ENCODE measurements at regions not wholly inside any gene's neighbourhood (a gene's known extent, or its start where the extent isn't known, plus 50 kb on each side); places are given as distances from the start of the nearest gene placed in this dataset.
"Not testable (repeated sequence)": the region's sequence is repeated elsewhere in the genome, so short reads cannot be mapped to it uniquely, and the experiment has no call there.

DNA sequence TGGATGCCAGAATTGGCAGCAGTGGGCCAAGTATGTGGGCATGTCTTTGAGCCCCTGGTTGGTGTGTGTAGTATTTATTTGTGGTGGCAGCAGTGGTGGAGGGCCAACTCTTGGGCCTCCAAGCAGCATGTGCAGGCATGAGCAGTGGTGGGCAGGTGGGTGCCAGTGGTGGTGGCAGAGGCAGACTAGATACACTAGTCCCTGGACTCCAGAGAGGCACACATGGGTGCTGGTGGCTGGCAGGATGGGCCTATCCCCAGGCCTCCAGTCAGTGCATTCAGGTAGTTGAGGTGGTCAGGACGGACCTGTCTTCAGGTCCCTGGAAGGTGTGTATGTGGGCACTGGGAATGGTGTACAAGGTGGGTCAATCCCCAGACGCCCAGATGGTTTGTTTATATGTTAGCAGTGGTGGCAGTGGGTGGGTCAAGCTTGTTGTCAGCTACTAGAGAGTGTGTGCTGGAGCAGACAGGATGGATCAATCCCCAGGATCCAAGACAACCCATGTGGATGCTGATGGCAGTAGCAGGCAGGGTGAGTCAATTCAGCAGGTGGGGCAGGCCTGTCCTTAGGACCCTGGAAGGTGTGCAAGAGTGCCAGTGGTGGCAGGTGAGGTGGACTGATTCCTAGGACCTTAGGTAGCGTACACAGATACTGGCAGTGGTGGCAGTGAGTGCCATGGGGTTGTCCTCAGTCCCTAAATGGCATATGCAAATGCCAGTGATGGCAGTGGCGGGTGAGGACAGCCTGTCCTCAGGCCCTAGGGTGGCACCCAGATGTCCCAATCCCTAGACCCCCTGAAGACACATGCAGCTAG, 294.3 kb downstream of the RPS24 start:
- DNase-seq = no peak

DNA sequence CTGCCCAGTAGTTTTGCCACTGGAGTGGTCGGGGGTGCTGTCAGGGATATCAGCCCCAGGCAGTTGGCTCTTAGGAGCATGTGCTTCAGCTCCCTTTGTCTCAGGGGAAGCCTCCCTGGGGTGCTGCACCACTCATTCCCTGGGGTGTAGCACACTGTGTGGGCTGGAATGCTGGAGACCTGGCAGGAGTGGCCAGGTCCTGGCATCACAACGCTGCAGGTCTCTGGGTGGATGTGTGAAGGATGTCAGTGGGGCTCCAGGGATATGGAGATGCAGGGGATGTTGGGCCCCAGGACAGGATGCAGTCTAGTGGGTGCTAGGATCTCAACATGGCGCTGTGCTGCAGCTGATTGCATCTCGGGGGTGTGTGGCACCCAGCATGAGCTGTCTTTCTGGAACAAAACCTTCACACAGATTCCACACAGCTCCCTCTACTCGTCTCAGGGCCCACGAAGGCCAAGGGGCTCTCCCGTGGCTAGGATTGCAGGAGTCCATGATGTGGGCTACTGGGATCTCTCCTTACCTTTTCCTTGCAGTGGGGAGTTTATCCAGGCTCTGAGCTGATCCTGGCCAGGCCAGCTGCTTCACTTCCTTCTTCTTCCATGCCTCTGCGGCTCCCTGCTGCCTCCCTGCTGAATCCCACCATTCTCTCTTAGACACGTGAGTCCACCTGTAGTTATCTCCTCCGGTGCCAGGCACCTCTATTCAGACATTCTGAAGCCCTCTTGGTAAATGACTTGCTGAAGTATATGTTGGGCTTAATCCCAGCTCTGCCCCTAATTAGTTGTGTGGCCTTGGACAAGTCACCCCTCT, 295.1 kb downstream of the RPS24 start:
- DNase-seq = no peak

DNA sequence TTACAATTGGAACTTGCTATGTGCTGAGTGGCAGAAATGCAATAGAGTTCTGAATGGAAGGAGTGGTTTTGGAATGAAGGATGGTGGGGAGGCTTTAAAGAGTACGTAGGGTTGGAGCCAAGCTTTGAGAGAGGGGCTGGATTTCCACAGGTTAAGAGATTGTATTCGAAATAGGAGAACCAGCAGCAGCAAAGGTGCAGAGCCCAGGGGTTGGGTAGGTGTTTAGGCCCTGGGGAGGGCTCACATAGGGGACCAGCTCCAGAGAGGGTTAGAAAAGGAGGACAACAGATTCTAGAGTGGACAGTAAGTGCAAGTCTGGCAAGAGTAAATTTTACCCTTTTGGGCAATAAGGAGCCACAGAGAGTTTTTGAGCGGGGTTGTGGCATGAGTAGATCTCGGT, 297.2 kb downstream of the RPS24 start:
- DNase-seq = no peak

DNA sequence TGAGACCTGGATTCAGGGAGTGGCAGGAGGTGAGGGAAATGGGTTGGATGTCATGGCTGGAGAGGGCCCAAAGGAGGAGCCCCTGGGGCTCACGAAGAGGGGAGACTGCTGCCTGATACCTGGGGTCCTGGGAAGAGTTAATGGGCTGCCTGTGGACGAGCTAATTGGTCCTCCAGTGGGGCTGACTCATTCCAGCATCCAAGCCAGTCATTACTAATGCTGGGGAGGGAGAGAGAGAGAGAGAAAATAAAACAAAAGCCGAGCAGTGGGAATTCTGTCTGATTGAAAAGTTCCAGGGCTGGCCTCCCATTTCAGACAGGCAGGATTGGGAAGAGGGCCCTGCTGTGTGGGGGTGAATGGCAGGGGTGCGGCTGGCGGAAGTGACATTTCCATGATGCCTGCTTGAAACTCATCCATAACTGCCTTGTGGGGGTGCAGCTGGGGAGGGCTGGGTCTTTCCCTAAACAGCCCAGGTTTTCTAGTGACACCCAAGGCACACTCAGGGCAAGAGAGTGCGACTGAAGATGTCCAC, 297.8 kb downstream of the RPS24 start:
- DNase-seq = no peak

DNA sequence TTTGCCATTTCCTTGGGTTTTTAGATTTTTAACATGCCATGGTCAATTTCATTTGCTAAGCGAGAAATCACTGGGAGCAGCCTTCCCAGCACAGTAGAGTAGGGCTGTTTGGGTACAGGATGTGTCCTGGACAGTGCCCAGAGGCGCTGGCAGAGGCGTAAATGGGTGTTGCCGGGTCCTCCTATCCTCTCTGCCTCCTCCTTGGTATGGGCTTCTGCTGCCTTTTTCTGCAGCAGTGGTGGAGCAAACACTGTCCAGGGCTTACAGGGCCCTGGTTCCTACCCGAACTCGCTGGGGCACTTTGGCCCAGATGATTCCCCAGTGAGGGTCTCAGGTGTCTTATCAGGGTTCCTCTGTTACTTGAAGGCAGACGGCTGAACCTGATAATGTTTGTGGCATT, 298.3 kb downstream of the RPS24 start:
- DNase-seq = no peak

DNA sequence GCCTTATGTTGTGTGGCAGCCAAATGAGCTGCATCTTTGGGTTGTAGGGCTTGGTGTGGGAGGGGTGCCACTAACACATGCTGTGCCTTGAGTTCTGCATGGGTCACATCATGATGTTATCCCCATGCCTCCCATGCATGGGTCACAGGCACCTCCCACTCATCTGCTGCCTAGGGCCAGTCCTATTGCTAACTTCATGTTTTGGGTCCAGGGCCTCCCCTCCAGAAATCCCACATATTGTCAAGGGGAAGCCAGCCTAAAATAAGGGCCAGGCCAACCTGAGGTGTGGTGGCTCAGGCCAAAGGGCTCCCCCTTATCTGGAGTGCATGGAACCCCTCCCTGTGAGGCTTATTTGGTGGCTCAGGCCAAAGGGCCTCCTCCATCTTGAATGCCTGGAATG, 299.0 kb downstream of the RPS24 start:
- no peak for DNase-seq

DNA sequence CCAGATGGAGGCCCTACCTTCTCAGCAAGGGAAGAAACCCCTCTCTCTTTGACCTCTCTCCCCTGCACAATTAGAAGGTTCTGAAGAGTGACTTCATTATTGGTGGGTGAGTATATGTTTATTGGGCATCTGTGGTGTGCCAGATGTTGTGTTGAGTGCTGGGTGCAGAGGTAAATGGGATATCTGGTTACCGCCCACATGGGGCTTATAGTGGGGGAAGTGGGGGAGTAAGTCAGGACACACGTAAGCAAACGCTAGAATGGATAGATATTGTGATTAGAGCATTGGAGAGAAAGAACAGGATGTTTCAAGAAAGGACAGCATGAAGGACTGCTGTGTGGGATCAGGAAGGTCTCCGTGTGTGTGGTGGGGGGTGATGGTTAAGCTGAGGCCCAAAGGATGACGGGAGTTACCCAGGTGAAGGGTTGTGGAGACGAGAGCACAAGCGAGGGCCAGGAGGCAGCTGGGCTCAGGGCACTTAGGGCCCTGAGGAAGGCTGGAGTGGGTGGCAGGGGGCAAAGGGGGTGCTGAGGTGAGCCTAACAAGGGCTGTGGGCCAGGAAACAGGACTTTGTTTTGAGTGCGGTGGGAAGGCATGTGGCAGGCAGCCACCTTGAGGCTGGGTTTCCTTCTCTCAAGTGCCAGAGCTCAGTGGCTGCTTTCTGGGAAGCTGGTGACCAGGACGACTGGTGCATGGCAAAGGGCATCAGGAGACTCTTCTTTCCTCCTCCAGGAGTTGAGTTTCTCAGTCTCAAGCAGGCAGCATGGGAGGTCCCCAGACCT, 299.9 kb downstream of the RPS24 start:
- DNase-seq = no peak

DNA sequence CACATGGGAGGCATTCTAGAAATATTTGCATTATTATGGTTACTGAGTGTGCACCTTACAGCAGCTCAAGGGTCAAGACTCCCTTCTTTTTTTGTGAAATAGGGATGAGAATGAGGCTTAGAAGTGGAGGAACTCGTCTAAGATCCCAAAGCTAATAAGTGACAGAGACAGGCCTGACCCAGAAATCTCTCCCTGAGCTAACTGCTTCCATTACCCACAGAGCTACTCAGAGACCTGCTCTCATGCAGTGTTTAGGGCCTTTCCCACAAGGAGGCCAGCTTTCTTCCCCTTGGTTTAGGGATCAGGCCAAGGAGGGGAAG, 301.7 kb downstream of the RPS24 start:
- DNase-seq = no peak

DNA sequence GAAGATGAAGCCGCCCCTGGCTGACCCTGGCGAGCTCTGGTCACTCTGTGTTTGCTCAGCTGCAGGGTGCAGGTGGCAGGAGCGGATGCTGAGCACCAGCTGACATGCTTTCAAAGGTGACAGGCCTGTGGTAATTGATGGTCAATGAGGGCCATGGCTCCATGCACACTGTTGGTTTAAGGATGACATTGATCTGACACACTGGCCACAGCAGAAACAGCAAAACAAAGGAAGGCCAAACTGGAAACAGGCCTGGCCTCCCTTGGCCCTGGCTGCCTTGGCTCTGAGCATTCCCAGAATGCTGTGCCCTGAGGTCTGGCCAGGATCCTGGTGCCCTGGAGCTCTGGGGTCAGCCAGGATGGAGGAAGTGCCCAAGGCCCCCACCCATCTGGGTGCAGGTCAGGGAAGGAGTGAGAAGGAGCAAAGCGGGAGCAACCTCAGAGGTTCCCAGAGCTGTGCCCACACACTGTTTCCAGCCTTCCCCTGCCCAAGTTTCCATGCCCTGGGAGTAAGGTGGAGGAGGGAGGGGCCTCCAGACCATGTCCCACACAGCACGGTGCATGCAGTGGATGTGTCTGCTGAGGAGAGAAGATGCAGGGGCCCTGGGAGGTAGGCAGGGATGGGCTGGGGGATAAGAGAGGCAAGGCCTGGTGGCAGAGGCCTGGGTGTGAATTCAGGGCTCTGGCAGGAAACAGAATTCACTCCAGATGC, 302.2 kb downstream of the RPS24 start:
- no peak for DNase-seq

DNA sequence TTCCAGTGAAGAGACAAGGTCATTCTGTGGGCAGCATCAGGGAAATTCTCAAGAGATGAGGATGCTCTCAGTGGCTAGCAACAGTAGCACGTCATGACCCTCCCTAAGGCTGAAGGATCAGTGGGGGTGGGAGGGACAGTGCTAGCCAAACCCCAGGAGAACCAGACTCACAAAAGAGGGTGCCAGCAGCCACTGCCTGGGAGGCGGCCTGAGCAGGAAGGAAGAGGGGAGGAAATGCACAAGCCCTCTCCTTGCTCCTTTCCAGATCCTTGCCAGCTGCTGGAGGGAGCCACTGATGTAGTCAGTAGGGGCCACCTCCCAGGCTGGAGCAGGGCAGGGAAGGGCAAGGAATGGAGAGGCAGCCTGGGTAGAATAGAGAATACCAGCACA, 302.7 kb downstream of the RPS24 start:
- DNase-seq = no peak

DNA sequence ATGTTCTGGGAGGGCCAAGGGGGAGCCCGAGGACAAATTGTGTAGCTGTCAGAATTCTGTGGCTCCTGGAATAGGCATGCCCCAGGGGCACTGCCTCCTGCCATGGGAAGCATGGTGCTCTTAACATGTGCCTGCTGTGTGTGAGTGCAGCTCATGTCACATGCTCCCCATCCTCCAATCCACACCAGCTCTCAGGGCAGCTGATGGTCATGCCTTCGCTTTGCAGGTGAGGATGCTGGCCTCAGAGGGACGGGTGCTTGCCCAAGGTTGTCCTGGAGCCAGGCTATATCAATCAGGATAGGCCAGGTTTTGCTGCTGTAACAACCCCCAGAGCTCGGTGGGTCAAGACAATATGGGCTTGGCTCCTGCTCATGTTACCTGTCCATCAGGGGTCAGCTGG, 303.4 kb downstream of the RPS24 start:
- DNase-seq = no peak

DNA sequence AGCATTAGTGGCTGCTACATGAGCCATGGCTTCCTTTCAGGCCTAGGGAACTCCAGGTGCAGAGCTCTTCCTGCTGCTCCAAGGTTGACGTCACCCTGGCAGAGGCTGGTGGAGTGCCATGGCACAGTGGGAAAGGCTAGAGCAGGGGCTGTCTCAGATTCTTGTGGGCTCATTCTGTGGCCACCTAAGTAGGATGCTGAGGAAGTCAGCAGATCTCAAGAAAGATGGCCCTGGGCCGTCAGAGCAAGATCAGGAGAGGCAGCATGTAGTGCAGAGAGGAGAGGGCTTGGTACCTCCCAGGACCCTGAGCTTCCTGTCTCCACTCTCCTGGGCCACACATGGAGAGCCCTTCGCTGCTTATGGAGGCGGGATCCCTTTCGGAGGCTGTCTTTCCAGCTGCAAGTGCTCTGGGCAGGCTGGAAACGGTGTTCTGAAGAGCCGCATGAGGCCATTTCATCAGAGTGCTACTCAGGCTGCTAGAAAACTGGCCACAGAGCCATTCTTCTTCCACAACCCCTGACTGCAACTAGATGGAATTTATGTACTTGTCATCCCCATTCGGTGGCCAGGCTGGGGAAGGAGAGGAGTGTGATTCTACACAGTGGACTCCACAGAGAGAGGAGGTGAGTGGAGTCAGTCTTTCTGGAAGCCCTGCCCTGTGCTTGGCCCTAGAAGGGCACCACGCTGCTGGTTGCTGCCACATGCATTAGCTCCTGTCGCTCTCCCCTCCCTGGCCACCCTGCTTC, 304.2 kb downstream of the RPS24 start:
- no peak for DNase-seq

DNA sequence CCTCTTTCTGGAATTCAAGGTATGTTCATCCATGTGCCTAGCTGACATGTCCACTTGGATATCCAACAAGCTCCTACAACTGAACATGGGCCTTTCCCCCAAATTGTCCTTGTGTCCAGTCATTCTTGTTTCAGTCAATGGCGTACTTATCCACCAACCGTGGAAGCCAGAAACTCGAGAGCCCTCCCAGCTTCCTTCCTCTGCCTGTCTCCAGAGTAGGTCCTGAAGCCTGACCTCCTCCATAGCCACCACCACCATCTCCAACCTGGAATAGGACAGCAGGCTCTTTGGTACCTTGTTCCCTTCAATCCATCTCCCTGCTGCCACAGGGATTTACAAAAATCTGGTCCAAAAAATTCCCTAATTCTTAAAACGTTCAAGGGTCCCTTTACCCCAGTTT, 305.1 kb downstream of the RPS24 start:
- DNase-seq = no peak

DNA sequence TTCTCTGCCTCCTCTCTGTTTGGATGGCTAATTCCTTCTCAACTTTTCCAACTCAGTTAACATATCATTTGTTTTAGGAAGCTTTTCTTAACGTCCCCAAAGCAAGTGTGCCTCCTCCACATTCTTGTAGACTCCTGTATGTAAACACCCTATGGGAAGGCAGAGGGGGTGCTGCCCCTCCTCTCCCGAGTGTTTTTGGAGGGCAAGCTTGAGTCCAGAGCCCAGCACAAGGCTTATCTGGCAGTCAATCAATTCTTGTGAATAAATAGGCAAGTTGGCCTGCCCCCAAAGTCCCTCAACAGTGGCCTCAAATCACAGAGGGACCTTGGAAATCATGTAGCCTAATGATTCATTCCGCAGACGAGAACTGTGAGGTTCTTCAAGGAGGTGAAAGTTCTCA, 305.6 kb downstream of the RPS24 start:
- DNase-seq = no peak

DNA sequence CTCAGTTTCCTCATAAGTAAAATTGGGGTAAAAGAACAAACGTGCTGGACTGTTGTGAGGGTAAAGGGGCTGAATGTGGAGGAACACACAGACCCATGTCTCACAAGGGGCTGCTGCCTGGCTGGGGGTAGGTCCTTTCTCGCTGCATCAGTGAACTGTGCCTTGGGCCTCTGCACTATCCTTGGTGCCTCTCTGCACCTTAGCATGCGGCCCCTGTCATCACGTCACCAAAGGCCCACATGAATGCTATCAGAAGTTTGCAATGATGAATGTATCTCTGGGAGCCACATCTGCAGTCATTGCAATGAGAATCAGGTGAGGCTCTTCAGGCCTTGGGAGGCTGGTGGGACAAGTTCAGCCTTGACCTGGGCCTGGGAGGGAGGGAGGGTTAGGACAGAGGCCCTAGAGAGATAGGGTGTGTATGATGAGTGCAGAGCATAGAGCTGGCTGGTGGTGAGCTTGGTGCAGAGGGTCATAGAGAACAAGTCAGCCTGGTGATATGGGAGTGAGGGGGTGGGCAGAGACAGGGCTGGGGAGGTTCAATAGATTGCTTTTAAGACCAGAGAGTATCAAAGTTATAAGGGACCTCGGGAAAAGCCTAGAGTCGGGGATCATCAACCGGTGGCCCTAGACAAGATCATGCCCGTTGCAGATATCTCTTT, 308.4 kb downstream of the RPS24 start:
- no peak for DNase-seq

DNA sequence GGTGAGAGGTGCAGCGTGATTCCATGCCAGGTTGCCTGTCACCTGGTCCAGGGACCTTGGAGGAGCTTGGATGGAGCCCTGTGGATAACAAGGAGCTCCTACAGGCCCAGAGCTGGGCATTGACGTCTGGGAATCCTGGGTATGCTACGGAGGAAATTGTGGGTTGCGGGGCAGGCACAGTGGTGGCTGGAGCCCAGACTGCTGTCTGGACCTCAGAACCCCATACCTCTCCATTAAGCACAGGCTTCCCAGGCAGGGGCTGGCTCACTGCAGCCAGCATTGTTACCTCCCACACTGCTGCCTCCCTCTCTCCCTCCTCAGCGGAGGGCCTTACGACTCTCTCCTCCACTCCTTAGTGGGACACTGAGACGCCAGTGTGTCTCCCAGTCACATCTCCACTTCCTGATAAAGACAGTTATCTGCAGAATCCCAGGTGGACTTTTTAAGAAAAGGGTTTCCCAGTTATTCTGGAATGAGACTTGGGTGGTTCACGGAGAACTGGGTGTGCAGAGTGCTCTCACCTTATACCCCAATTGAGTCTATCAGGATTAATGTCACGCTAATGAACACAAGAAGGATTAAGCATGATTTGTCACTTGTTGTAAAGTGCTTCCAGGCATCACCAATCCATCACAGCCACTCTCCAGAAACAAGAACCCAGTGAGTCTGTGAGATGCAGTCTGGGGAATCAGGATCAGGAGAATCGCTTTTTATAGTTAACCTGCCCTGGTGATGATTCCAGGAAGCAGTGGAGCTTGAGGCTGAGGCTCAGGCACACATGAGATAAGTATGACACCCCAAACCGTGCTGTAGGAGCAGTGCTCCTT, 309.4 kb downstream of the RPS24 start:
- DNase-seq = no peak

DNA sequence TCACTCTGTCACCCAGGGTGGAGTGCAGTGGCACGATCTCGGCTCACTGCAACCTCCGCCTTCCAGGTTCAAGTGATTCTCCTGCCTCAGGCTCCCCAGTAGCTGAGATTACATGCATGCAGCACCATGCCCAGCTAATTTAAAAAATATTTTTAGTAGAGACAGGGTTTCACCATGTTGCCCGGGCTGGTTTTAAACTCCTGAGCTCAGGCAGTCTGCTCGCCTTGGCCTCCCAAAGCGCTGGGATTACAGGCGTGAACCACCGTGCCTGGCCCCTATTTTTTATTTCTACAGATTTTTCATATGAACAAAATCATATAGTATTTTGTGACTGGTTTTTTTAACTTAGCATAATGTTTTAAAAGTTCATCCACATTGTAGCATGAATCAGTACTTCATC, 310.6 kb downstream of the RPS24 start:
- not testable (repeated sequence) for DNase-seq

DNA sequence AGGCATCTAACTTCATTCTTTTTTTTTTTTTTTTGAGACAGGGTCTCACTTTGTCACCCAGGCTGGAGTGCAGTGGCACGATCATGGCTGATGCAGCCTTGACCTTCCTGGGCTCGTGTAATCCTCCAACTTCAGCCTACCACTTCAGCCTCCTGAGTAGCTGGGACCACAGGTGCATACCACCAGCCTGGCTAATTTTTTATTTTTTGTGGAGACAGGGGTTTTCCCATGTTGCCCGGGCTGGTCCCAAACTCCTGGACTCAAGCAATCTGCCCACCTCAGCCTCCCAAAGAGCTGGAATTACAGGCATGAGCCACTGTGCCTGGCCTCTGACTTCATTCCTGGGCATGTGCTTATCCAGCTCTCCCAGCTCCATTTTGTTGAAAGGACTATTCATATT, 311.9 kb downstream of the RPS24 start:
- not testable (repeated sequence) for DNase-seq

DNA sequence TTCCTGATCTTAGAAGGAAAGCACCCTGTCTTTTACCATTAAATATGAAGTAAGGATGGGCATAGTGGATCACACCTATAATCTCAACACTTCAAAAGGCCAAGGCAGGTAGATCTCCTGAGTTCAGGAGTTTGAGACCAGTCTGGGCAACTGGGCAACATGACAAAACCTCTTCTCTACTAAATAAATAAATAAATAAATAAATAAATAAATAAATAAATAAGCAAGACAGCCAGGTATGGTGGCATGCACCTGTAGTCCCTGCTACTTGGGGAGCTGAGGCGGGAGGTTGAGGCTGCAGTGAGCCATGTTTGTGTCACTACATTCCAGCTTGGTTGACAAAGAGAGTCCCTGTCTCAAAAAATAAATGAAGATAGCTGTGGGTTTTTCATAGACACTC, 313.1 kb downstream of the RPS24 start:
- DNase-seq = no peak

DNA sequence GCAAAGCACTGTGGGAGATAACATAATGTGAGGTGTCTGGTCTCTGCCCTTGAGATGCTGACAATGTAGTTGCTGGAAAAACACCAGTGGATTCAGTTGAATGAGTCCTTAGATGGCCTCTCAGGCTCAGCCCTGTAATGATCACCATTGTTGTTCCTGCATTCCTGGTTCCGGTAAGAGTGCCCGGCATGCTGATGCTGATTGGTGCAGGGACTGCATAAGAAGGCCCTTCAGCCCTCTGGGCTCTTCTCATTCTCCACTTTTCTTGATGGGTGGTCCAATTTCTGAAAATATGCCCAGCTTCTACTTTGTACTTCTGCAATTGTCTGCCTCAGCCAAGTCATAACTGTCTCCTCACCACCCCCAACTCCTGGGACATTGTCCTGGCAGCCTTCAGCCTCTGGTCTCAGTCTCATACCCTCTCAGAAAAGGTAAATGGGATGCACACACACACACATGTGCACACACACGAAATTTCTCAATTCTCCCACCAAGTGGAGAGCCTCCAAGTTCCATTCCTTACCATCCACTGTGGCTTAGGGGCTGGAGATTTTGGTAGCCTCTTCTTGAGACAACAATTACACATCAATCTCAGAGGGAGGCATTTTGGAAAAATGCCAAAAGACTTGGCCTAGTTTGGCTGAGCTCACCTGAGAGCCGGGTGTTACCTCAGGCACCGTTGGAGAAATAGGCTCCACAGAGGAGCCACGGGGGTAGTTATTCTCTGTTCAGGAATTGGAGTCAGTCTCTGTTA, 314.9 kb downstream of the RPS24 start:
- DNase-seq = no peak

Data from activated T-cell treated with anti-CD3 and anti-CD28 coated beads, Interleukin-2, amount 50 U/mL, for 1 hour (primary cell).